ENCODE measurements at regions not wholly inside any gene's neighbourhood (a gene's known extent, or its start where the extent isn't known, plus 50 kb on each side); places are given as distances from the start of the nearest gene placed in this dataset.

DNA sequence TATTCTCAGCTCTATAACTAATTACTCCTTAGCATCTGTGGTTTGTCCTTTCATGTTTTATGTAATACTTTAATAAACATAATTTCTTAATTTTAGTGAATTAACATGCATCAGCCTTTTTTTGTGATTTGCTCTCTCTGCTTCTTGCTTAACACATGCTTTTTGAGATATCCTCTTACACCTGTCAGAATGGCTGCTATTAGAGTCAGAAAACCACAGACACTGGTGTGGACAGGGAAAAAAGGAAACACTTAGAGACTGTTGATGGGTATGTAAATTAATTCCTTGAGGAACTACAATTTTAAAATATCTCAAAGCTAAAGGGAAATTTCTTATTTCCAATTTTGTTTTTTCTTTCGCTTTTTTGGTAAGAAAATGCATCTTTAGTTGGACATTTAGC is 549.0 kb downstream of the ZNF804A start:
- no peaks in the 10 kb centered on the region for H3K27me3 ChIP-seq (replicated peaks; ENCODE audit: control insufficient read depth, insufficient read depth, low read length)
- H3K9me3 ChIP-seq (ENCODE audit: control insufficient read depth, low read length) = no peaks in the 10 kb centered on the region
- no peaks in the 10 kb centered on the region for H3K4me1 ChIP-seq (ENCODE audit: control insufficient read depth, insufficient read depth, low read length)
- no peak overlapping the region for H3K4me3 ChIP-seq (ENCODE audit: low read length)
- no peaks in the 10 kb centered on the region for H3K36me3 ChIP-seq (ENCODE audit: control insufficient read depth, insufficient read depth, low read length, severe bottlenecking)
- H3K9ac ChIP-seq (ENCODE audit: low read length) = no peak overlapping the region
- DNase-seq (ENCODE audit: low read depth) = no peak

DNA sequence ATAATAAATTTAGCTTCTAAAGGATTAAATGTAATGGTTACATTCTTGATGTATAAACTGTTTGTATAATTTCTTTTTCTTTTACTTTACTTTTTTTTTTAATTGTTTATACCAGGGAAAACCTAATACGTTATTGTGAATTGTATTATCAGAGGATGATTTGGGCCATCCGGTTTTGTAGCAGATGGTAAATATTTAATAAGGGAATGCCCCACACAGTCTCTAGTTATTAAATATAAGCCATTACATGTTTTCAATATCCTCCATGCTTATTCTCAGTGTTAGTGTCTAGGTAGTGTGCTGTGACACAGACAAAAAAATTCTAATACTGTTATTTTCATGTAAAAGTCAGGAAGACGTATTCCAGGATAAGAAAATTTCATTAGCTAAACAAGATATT is 553.9 kb downstream of the ZNF804A start:
- DNase-seq (ENCODE audit: low read depth) = no peak
- no peaks in the 10 kb centered on the region for H3K4me1 ChIP-seq (ENCODE audit: control insufficient read depth, insufficient read depth, low read length)
- H3K36me3 ChIP-seq (ENCODE audit: control insufficient read depth, insufficient read depth, low read length, severe bottlenecking) = no peaks in the 10 kb centered on the region
- H3K27me3 ChIP-seq (replicated peaks; ENCODE audit: control insufficient read depth, insufficient read depth, low read length) = no peaks in the 10 kb centered on the region
- H3K9ac ChIP-seq (ENCODE audit: low read length) = no peak overlapping the region
- H3K4me3 ChIP-seq (ENCODE audit: low read length) = no peak overlapping the region
- no peaks in the 10 kb centered on the region for H3K9me3 ChIP-seq (ENCODE audit: control insufficient read depth, low read length)

- H3K9ac ChIP-seq (ENCODE audit: low read length) = no peak overlapping the region
- peaks cover 11% of the 10 kb centered on the region for H3K9me3 ChIP-seq (ENCODE audit: control insufficient read depth, low read length)
- no peak overlapping the region for H3K4me3 ChIP-seq (ENCODE audit: low read length)
- no peaks in the 10 kb centered on the region for H3K4me1 ChIP-seq (ENCODE audit: control insufficient read depth, insufficient read depth, low read length)
- H3K36me3 ChIP-seq (ENCODE audit: control insufficient read depth, insufficient read depth, low read length, severe bottlenecking) = no peaks in the 10 kb centered on the region
- peak; percentile 75 for DNase-seq (ENCODE audit: low read depth)
- H3K27me3 ChIP-seq (replicated peaks; ENCODE audit: control insufficient read depth, insufficient read depth, low read length) = no peaks in the 10 kb centered on the region
These were observed 563.4 kb downstream of the ZNF804A start for GRCh38 chr2:185161701-185162100.

DNA sequence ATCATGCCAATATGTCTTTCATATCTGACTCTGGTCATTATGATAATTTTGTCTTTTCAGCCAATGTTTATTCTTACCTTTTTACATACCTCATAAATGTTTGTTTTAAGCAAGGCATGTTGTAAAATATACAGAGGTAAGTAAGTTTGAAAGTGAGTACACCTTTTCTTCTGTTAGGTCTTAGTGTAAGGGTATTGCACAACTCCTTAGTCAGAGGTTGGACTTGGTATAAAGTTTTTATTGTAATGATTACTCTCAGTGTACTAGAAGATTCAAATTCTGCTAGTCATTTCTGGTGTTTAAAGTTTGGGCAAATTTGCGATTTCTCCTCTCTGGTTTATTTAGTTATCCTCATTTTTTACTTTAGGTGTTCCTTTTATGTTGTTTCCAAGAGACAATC is 564.3 kb upstream of the FSIP2 start:
- H3K4me3 ChIP-seq (ENCODE audit: low read length) = no peak overlapping the region
- DNase-seq (ENCODE audit: low read depth) = no peak
- H3K9me3 ChIP-seq (ENCODE audit: control insufficient read depth, low read length) = no peaks in the 10 kb centered on the region
- no peaks in the 10 kb centered on the region for H3K4me1 ChIP-seq (ENCODE audit: control insufficient read depth, insufficient read depth, low read length)
- H3K36me3 ChIP-seq (ENCODE audit: control insufficient read depth, insufficient read depth, low read length, severe bottlenecking) = no peaks in the 10 kb centered on the region
- no peak overlapping the region for H3K9ac ChIP-seq (ENCODE audit: low read length)
- no peaks in the 10 kb centered on the region for H3K27me3 ChIP-seq (replicated peaks; ENCODE audit: control insufficient read depth, insufficient read depth, low read length)

GRCh38 chr2:185179743-185180142 is 558.9 kb upstream of the FSIP2 start:
- H3K9ac ChIP-seq (ENCODE audit: low read length) = no peak overlapping the region
- no peaks in the 10 kb centered on the region for H3K36me3 ChIP-seq (ENCODE audit: control insufficient read depth, insufficient read depth, low read length, severe bottlenecking)
- H3K4me1 ChIP-seq (ENCODE audit: control insufficient read depth, insufficient read depth, low read length) = no peaks in the 10 kb centered on the region
- no peaks in the 10 kb centered on the region for H3K27me3 ChIP-seq (replicated peaks; ENCODE audit: control insufficient read depth, insufficient read depth, low read length)
- H3K4me3 ChIP-seq (ENCODE audit: low read length) = no peak overlapping the region
- DNase-seq (ENCODE audit: low read depth) = no peak
- H3K9me3 ChIP-seq (ENCODE audit: control insufficient read depth, low read length) = no peaks in the 10 kb centered on the region

DNA sequence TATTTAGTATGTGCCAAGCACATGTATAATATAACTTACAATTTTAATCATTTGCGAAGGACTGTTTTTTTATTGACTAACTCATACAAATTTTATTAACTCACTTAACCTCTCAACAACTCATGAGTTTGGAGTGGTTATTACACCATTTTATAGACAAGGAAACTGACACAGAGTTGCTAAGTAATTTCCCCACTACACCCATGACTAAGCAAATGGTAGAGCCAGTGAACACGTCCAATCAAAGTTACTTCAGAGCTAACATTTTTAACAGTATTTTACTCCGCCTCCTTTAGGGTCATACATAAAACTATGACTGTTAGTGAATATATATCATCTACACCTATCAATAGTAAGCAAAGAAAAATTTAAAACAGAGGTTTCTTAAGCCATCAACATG is 556.7 kb upstream of the FSIP2 start:
- no peak for DNase-seq (ENCODE audit: low read depth)
- H3K36me3 ChIP-seq (ENCODE audit: control insufficient read depth, insufficient read depth, low read length, severe bottlenecking) = no peaks in the 10 kb centered on the region
- H3K27me3 ChIP-seq (replicated peaks; ENCODE audit: control insufficient read depth, insufficient read depth, low read length) = no peaks in the 10 kb centered on the region
- no peak overlapping the region for H3K9ac ChIP-seq (ENCODE audit: low read length)
- H3K4me1 ChIP-seq (ENCODE audit: control insufficient read depth, insufficient read depth, low read length) = no peaks in the 10 kb centered on the region
- no peaks in the 10 kb centered on the region for H3K9me3 ChIP-seq (ENCODE audit: control insufficient read depth, low read length)
- no peak overlapping the region for H3K4me3 ChIP-seq (ENCODE audit: low read length)

GRCh38 chr2:185185044-185185443 is 553.6 kb upstream of the FSIP2 start:
- H3K9me3 ChIP-seq (ENCODE audit: control insufficient read depth, low read length) = no peaks in the 10 kb centered on the region
- H3K27me3 ChIP-seq (replicated peaks; ENCODE audit: control insufficient read depth, insufficient read depth, low read length) = no peaks in the 10 kb centered on the region
- H3K36me3 ChIP-seq (ENCODE audit: control insufficient read depth, insufficient read depth, low read length, severe bottlenecking) = no peaks in the 10 kb centered on the region
- H3K4me3 ChIP-seq (ENCODE audit: low read length) = no peak overlapping the region
- H3K4me1 ChIP-seq (ENCODE audit: control insufficient read depth, insufficient read depth, low read length) = no peaks in the 10 kb centered on the region
- DNase-seq (ENCODE audit: low read depth) = no peak
- H3K9ac ChIP-seq (ENCODE audit: low read length) = no peak overlapping the region

GRCh38 chr2:185187421-185187820 is 551.2 kb upstream of the FSIP2 start:
- no peak overlapping the region for H3K9ac ChIP-seq (ENCODE audit: low read length)
- no peaks in the 10 kb centered on the region for H3K4me1 ChIP-seq (ENCODE audit: control insufficient read depth, insufficient read depth, low read length)
- no peak overlapping the region for H3K4me3 ChIP-seq (ENCODE audit: low read length)
- DNase-seq (ENCODE audit: low read depth) = no peak
- no peaks in the 10 kb centered on the region for H3K27me3 ChIP-seq (replicated peaks; ENCODE audit: control insufficient read depth, insufficient read depth, low read length)
- no peaks in the 10 kb centered on the region for H3K9me3 ChIP-seq (ENCODE audit: control insufficient read depth, low read length)
- H3K36me3 ChIP-seq (ENCODE audit: control insufficient read depth, insufficient read depth, low read length, severe bottlenecking) = no peaks in the 10 kb centered on the region

DNA sequence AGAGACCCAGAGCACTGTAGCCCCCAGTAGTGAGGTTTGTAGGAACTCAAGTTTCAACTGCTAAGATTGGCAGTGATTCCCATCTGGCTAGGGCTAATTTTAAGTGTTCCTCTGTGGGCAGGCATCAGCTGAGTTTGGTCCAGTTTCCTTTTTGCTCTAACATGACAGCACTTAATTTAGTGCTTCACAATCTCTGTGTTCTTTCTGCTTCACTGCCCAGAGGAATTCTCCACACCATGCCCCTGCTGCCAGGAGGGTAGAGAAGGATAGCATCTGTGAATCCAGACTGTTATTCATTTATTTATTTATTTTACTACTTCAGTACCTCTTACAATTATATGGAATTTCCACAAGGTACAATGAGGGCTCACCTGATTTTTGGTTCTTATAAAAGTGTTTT is 549.9 kb upstream of the FSIP2 start:
- Histone ChIP-seq H3K9me3 (ENCODE audit: control insufficient read depth, low read length) (no peaks in the 10 kb centered on the region), H3K36me3 (ENCODE audit: control insufficient read depth, insufficient read depth, low read length, severe bottlenecking) (no peaks in the 10 kb centered on the region), H3K4me3 (ENCODE audit: low read length) (no peak overlapping the region), H3K9ac (ENCODE audit: low read length) (no peak overlapping the region), H3K27me3 (replicated peaks; ENCODE audit: control insufficient read depth, insufficient read depth, low read length) (no peaks in the 10 kb centered on the region), H3K4me1 (ENCODE audit: control insufficient read depth, insufficient read depth, low read length) (no peaks in the 10 kb centered on the region)
- DNase-seq (ENCODE audit: low read depth) = peak; percentile 44

DNA sequence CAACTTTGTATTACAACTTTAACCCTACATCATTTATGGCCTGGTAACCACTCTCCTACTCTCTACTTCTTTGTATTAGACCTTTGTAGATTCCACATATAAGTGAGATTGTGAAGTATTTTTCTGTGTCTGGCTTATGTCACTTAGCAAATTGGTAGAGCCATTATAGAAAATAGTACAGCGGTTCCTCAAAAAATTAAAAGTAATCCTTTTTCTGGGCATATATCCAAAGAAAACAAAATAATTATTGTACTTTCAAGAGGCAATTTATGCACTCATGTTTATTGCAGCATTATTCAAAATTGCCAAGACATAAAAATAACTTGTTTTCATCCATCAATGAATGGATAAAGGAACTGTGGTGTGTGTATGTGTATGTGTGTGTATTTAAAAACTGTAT is 537.5 kb upstream of the FSIP2 start:
- no peaks in the 10 kb centered on the region for H3K9me3 ChIP-seq (ENCODE audit: control insufficient read depth, low read length)
- H3K36me3 ChIP-seq (ENCODE audit: control insufficient read depth, insufficient read depth, low read length, severe bottlenecking) = no peaks in the 10 kb centered on the region
- H3K4me1 ChIP-seq (ENCODE audit: control insufficient read depth, insufficient read depth, low read length) = no peaks in the 10 kb centered on the region
- H3K9ac ChIP-seq (ENCODE audit: low read length) = no peak overlapping the region
- H3K27me3 ChIP-seq (replicated peaks; ENCODE audit: control insufficient read depth, insufficient read depth, low read length) = no peaks in the 10 kb centered on the region
- no peak overlapping the region for H3K4me3 ChIP-seq (ENCODE audit: low read length)
- peak; percentile 59 for DNase-seq (ENCODE audit: low read depth)

- Histone ChIP-seq H3K4me1 (ENCODE audit: control insufficient read depth, insufficient read depth, low read length) (no peaks in the 10 kb centered on the region), H3K4me3 (ENCODE audit: low read length) (no peak overlapping the region), H3K36me3 (ENCODE audit: control insufficient read depth, insufficient read depth, low read length, severe bottlenecking) (no peaks in the 10 kb centered on the region), H3K27me3 (replicated peaks; ENCODE audit: control insufficient read depth, insufficient read depth, low read length) (no peaks in the 10 kb centered on the region), H3K9ac (ENCODE audit: low read length) (no peak overlapping the region), H3K9me3 (ENCODE audit: control insufficient read depth, low read length) (no peaks in the 10 kb centered on the region)
- DNase-seq (ENCODE audit: low read depth) = no peak
These were observed 536.2 kb upstream of the FSIP2 start for GRCh38 chr2:185202381-185202780.

DNA sequence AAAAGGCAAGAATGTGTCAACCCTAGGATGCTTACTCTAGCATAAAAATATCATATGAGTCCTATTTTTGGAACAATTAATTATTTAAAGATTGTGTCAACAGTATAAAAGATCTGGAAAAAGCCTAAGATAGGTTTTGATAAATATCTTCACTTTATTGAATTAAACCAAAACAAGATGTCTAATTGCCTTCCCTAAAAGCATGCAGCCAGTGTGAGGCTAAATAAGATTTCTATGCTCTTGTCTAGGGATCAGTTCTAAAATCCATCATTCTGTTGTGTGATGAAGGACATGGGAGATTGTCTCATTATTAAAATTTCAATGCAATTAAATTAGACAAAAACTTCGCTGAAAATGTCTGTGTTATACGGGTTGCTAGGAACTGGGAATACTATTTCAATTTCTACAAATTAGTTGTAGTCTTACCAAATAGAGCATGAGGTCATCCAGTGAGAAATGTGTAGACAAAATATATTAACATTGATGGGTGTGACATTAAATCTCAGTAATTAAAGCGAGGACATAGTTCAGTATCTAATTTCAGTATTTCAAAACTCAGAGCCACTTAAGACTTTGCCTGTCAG is 535.6 kb upstream of the FSIP2 start:
- H3K27me3 ChIP-seq (replicated peaks; ENCODE audit: control insufficient read depth, insufficient read depth, low read length) = no peaks in the 10 kb centered on the region
- no peaks in the 10 kb centered on the region for H3K4me1 ChIP-seq (ENCODE audit: control insufficient read depth, insufficient read depth, low read length)
- H3K36me3 ChIP-seq (ENCODE audit: control insufficient read depth, insufficient read depth, low read length, severe bottlenecking) = no peaks in the 10 kb centered on the region
- H3K4me3 ChIP-seq (ENCODE audit: low read length) = no peak overlapping the region
- no peaks in the 10 kb centered on the region for H3K9me3 ChIP-seq (ENCODE audit: control insufficient read depth, low read length)
- DNase-seq (ENCODE audit: low read depth) = no peak
- H3K9ac ChIP-seq (ENCODE audit: low read length) = no peak overlapping the region
